MCF 10A (cell line): ENCODE measurements at regions not wholly inside any gene's neighbourhood (a gene's known extent, or its start where the extent isn't known, plus 50 kb on each side); places are given as distances from the start of the nearest gene placed in this dataset.
A peak's percentile ranks its signal among the peaks of the same experiment; 100 is the strongest.

Source experiments
- BruUV-seq: library from RNA; stranded (reverse); fragments of 400-500 nt; replicated peaks from 2 replicates; lab custom pipeline; 2021; lab: Mats Ljungman, UMichigan
- CTCF ChIA-PET: fragments of 300-600 bp; sonication (Branson Sonifier 250); formaldehyde crosslinking; extraction: SDS; loops from one replicate; lab custom pipeline; 2021; ENCODE audit warnings: antibody characterized with exemption, inconsistent platforms; lab: Yijun Ruan, JAX
- POLR2A ChIA-PET: fragments of 300-600, 350-650 bp; sonication (Branson Sonifier 250); formaldehyde crosslinking; extraction: SDS; loops from one replicate; lab custom pipeline; 2020; ENCODE audit warnings: antibody characterized with exemption, inconsistent platforms; lab: Yijun Ruan, JAX
- DNase-seq: peaks from one replicate; pipeline ENCODE4 v3.0.0-alpha.2; 2018; ENCODE audit not compliant: unreplicated experiment
- H3K27ac Mint-ChIP-seq: one replicate; pipeline ENCODE4 v1.8.0; 2022; ENCODE audit warnings: mild to moderate bottlenecking, low read depth, mixed read lengths; ENCODE audit not compliant: unreplicated experiment
- H3K27me3 Mint-ChIP-seq: one replicate; pipeline ENCODE4 v1.8.0; 2022; ENCODE audit warnings: mixed read lengths; ENCODE audit not compliant: insufficient read depth, unreplicated experiment
- H3K36me3 Mint-ChIP-seq: one replicate; pipeline ENCODE4 v1.8.0; 2022; ENCODE audit warnings: mild to moderate bottlenecking, moderate library complexity, mixed read lengths; ENCODE audit not compliant: insufficient read depth, unreplicated experiment
- H3K4me1 Mint-ChIP-seq: one replicate; pipeline ENCODE4 v1.8.0; 2022; ENCODE audit warnings: mixed read lengths; ENCODE audit not compliant: insufficient read depth, unreplicated experiment
- H3K4me3 Mint-ChIP-seq: one replicate; pipeline ENCODE4 v1.8.0; 2022; ENCODE audit warnings: mild to moderate bottlenecking, moderate library complexity, mixed read lengths; ENCODE audit not compliant: unreplicated experiment
- H3K9me3 Mint-ChIP-seq: one replicate; pipeline ENCODE4 v1.8.0; 2022; ENCODE audit warnings: mixed read lengths; ENCODE audit not compliant: unreplicated experiment
- CTCF ChIP-seq: fragments of 200-600 bp; IDR thresholded peaks from one replicate; pipeline ENCODE4 v1.8.0; 2022; ENCODE audit warnings: antibody characterized with exemption, mild to moderate bottlenecking; ENCODE audit not compliant: unreplicated experiment
- intact Hi-C: fragments of 100-400 bp; cut with micrococcal nuclease; formaldehyde crosslinking; loops from 2 replicates; pipeline ENCODE4 v1.14.1; 2022

DNA sequence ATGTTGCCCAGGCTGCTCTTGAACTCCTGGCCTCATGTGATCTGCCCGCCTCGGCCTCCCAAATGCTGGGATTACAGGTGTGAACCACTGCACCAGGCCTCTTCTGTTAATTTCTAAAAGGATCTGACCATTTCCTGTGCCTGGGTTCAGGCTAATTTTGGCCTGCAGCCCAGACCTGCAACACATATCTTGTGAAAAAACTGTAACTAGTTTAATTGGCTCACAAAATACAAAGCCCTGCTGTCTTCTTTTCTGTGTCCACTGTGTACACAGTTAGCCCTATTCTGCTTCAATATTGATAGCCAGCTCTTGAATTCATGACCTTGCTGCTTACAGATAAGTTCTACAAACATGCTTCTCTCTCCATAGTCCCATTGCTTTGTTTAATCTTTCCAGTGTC is 753.5 kb downstream of the PDHA2 start:
- H3K4me3 Mint-ChIP-seq: no peak overlapping the region
- TF ChIP-seq CTCF: no peak
- no peaks in the 10 kb centered on the region for H3K36me3 Mint-ChIP-seq
- BruUV-seq: no TSS peak
- POLR2A ChIA-PET: no interaction called here
- H3K4me1 Mint-ChIP-seq: peaks cover 8% of the 10 kb centered on the region
- H3K27me3 Mint-ChIP-seq: no peaks in the 10 kb centered on the region
- no peak overlapping the region for H3K27ac Mint-ChIP-seq
- peak; percentile 6 for DNase-seq
- intact Hi-C loops: no loop called here
- CTCF ChIA-PET: no interaction called here
- H3K9me3 Mint-ChIP-seq: no peaks in the 10 kb centered on the region

GRCh38 chr4:96598465-96598864 is 758.6 kb downstream of the PDHA2 start:
- CTCF ChIA-PET: interaction anchor here (0.6 to 0.7 kb wide), 2 partner anchors 84 to 1080 kb away, joined by 3 read pairs; no protein-coding TSS in a partner anchor
- Mint-ChIP-seq H3K4me3 (no peak overlapping the region), H3K27ac (no peak overlapping the region), H3K36me3 (no peaks in the 10 kb centered on the region), H3K27me3 (no peaks in the 10 kb centered on the region), H3K4me1 (peaks cover 6% of the 10 kb centered on the region), H3K9me3 (no peaks in the 10 kb centered on the region)
- no TSS peak for BruUV-seq
- intact Hi-C loops: no loop called here
- POLR2A ChIA-PET: interaction anchor here (0.6 kb wide), 1 partner anchor 1534 kb away, joined by 3 read pairs; no protein-coding TSS in a partner anchor
- no peak for DNase-seq
- no peak for TF ChIP-seq CTCF

DNA sequence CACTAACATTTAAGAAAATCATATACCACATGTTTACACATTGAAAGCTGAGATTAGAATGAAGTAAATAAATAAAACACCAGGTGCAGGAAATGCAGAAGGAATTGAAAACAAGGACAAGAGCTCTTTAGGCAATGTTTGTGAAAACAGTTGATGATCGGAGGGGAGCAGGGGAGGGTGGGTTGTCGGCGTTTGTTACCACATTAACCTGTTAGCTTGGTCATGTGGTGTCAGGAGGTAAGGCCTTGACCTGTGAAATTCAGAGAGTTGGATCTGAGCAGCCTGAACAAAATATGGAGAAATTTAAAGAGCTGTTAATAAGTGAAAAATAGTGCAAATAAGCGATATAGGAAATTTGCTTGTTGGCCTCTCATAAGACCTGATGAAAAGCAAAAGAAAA is 759.9 kb downstream of the PDHA2 start:
- H3K27me3 Mint-ChIP-seq: no peaks in the 10 kb centered on the region
- intact Hi-C loops: no loop called here
- DNase-seq: no peak
- ChIA-PET CTCF (interaction anchor here (0.7 kb wide), 1 partner anchor 947 kb away, joined by 3 read pairs; no protein-coding TSS in a partner anchor), POLR2A (no interaction called here)
- no peak for TF ChIP-seq CTCF
- no peaks in the 10 kb centered on the region for H3K9me3 Mint-ChIP-seq
- H3K36me3 Mint-ChIP-seq: no peaks in the 10 kb centered on the region
- H3K27ac Mint-ChIP-seq: no peak overlapping the region
- no peaks in the 10 kb centered on the region for H3K4me1 Mint-ChIP-seq
- BruUV-seq: no TSS peak
- H3K4me3 Mint-ChIP-seq: no peak overlapping the region

- no peaks in the 10 kb centered on the region for H3K27me3 Mint-ChIP-seq
- H3K27ac Mint-ChIP-seq: no peak overlapping the region
- H3K4me1 Mint-ChIP-seq: no peaks in the 10 kb centered on the region
- TF ChIP-seq CTCF: no peak
- POLR2A ChIA-PET: no interaction called here
- CTCF ChIA-PET: no interaction called here
- intact Hi-C loops: no loop called here
- BruUV-seq: no TSS peak
- H3K4me3 Mint-ChIP-seq: no peak overlapping the region
- DNase-seq: no peak
- H3K9me3 Mint-ChIP-seq: no peaks in the 10 kb centered on the region
- no peaks in the 10 kb centered on the region for H3K36me3 Mint-ChIP-seq
Observed at GRCh38 chr4:96602661-96603060, 762.8 kb downstream of the PDHA2 start.
